ENCODE measurements at regions not wholly inside any gene's neighbourhood (a gene's known extent, or its start where the extent isn't known, plus 50 kb on each side); places are given as distances from the start of the nearest gene placed in this dataset.

GRCh38 chr3:13728487-13728886 lies 151.4 kb downstream of the WNT7A start:
- no peaks in the 10 kb centered on the region for H3K4me1 ChIP-seq
- DNase-seq, result no peak
- H3K9me3 ChIP-seq, result no peaks in the 10 kb centered on the region
- no peaks in the 10 kb centered on the region for H3K36me3 ChIP-seq
- no peak overlapping the region for H3K27ac ChIP-seq
- TF ChIP-seq POLR2A (IDR thresholded peaks at IDR 0.05), result no peak
- no peak for TF ChIP-seq CTCF (IDR thresholded peaks at IDR 0.05)
- no peak overlapping the region for H3K4me3 ChIP-seq
- H3K27me3 ChIP-seq, result no peaks in the 10 kb centered on the region

GRCh38 chr3:13727890-13728289 lies 152.0 kb downstream of the WNT7A start:
- H3K4me1 ChIP-seq, result no peaks in the 10 kb centered on the region
- H3K9me3 ChIP-seq, result no peaks in the 10 kb centered on the region
- no peaks in the 10 kb centered on the region for H3K27me3 ChIP-seq
- no peaks in the 10 kb centered on the region for H3K36me3 ChIP-seq
- H3K4me3 ChIP-seq, result no peak overlapping the region
- H3K27ac ChIP-seq, result no peak overlapping the region
- peak in 1 of 3 donors; percentile 36 for DNase-seq
- TF ChIP-seq POLR2A (IDR thresholded peaks at IDR 0.05) (no peak), CTCF (IDR thresholded peaks at IDR 0.05) (no peak)

GRCh38 chr3:13723676-13724207 lies 156.1 kb downstream of the WNT7A start:
- DNase-seq, result peak in 1 of 3 donors; percentile 6
- H3K36me3 ChIP-seq, result no peaks in the 10 kb centered on the region
- H3K4me3 ChIP-seq, result no peak overlapping the region

GRCh38 chr3:13722178-13722577 lies 157.7 kb downstream of the WNT7A start:
- H3K4me1 ChIP-seq, result no peaks in the 10 kb centered on the region
- H3K4me3 ChIP-seq, result no peak overlapping the region
- no peaks in the 10 kb centered on the region for H3K36me3 ChIP-seq
- TF ChIP-seq CTCF (IDR thresholded peaks at IDR 0.05), result no peak
- no peak for TF ChIP-seq POLR2A (IDR thresholded peaks at IDR 0.05)
- H3K9me3 ChIP-seq, result no peaks in the 10 kb centered on the region
- no peak for DNase-seq
- no peak overlapping the region for H3K27ac ChIP-seq
- H3K27me3 ChIP-seq, result no peaks in the 10 kb centered on the region

More at GRCh38 chr3:13723676-13724207, 156.1 kb downstream of the WNT7A start:
- H3K4me1 ChIP-seq, result no peaks in the 10 kb centered on the region
- H3K9me3 ChIP-seq, result no peaks in the 10 kb centered on the region
- no peak overlapping the region for H3K27ac ChIP-seq
- TF ChIP-seq CTCF (IDR thresholded peaks at IDR 0.05) (no peak), POLR2A (IDR thresholded peaks at IDR 0.05) (no peak)
- no peaks in the 10 kb centered on the region for H3K27me3 ChIP-seq

- H3K9me3 ChIP-seq, result no peaks in the 10 kb centered on the region
- no peaks in the 10 kb centered on the region for H3K4me1 ChIP-seq
- TF ChIP-seq CTCF (IDR thresholded peaks at IDR 0.05) (no peak), POLR2A (IDR thresholded peaks at IDR 0.05) (no peak)
- H3K4me3 ChIP-seq, result no peak overlapping the region
- no peaks in the 10 kb centered on the region for H3K27me3 ChIP-seq
- H3K36me3 ChIP-seq, result no peaks in the 10 kb centered on the region
- H3K27ac ChIP-seq, result no peak overlapping the region
- peak in 2 of 3 donors; percentile 19 to 29 for DNase-seq
Measured at GRCh38 chr3:13718436-13718835, 161.4 kb downstream of the WNT7A start.

- TF ChIP-seq CTCF (IDR thresholded peaks at IDR 0.05) (no peak), POLR2A (IDR thresholded peaks at IDR 0.05) (no peak)
- Histone ChIP-seq H3K4me1 (no peaks in the 10 kb centered on the region), H3K27ac (no peak overlapping the region), H3K4me3 (no peak overlapping the region), H3K9me3 (no peaks in the 10 kb centered on the region), H3K27me3 (no peaks in the 10 kb centered on the region), H3K36me3 (no peaks in the 10 kb centered on the region)
- peak in 2 of 3 donors; percentile 6 to 17 for DNase-seq
Measured at GRCh38 chr3:13718000-13718399, 161.9 kb downstream of the WNT7A start.
